ENCODE measurements at regions not wholly inside any gene's neighbourhood (a gene's known extent, or its start where the extent isn't known, plus 50 kb on each side); places are given as distances from the start of the nearest gene placed in this dataset.

DNA sequence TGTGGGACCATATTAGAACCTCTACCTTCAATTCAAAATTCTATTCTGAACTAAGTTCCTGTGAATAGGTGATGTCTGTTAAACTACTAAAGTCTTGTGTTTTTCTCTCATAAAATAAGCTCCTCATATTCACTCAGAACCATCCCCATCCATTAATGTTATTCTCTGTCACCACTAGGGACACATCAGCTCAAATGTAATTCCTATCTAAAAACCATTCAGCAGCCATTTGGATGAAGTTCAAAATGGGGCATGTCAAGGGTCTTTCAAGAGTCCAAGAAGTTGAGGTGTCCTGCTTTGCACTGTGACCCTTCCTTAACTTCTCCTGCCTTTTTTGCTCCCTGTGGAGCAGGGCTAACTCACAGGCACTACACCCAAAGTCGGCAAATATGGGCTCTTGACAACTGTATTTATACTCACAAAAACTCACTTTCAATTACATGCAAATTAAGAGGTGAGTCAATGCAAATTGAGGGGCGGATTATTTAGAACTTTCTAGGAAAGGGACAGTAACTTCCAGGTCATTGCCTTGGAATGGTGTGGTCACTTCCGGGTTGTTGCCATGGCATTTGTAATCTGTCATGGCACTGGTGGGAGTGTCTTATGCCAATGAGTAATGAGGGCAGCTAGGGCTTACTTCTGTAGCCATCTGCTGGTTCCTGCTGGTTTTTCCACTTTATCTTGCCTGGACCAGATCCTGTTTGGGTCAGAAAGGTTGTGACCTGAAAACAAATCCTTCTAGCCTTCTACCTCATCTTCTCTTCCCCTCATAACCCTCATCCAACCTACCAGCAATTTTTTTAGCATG, 128.2 kb upstream of the COX10 start:
- TF ChIP-seq, protein P1, sequence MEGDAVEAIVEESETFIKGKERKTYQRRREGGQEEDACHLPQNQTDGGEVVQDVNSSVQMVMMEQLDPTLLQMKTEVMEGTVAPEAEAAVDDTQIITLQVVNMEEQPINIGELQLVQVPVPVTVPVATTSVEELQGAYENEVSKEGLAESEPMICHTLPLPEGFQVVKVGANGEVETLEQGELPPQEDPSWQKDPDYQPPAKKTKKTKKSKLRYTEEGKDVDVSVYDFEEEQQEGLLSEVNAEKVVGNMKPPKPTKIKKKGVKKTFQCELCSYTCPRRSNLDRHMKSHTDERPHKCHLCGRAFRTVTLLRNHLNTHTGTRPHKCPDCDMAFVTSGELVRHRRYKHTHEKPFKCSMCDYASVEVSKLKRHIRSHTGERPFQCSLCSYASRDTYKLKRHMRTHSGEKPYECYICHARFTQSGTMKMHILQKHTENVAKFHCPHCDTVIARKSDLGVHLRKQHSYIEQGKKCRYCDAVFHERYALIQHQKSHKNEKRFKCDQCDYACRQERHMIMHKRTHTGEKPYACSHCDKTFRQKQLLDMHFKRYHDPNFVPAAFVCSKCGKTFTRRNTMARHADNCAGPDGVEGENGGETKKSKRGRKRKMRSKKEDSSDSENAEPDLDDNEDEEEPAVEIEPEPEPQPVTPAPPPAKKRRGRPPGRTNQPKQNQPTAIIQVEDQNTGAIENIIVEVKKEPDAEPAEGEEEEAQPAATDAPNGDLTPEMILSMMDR (IDR thresholded peaks at IDR 0.05) = no peak
- no peak for TF ChIP-seq POLR2AphosphoS5 (IDR thresholded peaks at IDR 0.05; ENCODE audit: low read depth, low read length)
